ENCODE measurements at regions not wholly inside any gene's neighbourhood (a gene's known extent, or its start where the extent isn't known, plus 50 kb on each side); places are given as distances from the start of the nearest gene placed in this dataset.

DNA sequence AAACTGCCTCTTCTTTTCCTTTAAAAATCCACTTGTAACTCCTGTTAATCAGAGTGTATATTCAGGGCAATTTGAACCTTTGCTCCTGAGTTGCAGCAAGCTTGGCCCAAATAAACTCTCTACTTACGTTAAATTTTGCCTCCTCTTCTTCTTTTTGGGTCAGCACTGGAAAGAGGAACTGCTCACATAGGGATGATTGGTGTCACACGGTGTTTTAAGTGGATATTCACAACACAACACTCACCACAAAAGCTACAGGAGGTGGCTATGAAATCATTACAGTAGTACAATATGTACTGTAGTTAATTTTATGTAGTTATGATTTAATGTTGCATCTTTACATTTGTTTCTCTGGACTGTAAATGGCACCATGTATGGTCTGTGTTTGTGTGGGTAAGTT lies 96.8 kb upstream of the DOCK9 start:
- TF ChIP-seq POLR2A (IDR thresholded peaks at IDR 0.05) = no peak
- TF ChIP-seq, protein P1, sequence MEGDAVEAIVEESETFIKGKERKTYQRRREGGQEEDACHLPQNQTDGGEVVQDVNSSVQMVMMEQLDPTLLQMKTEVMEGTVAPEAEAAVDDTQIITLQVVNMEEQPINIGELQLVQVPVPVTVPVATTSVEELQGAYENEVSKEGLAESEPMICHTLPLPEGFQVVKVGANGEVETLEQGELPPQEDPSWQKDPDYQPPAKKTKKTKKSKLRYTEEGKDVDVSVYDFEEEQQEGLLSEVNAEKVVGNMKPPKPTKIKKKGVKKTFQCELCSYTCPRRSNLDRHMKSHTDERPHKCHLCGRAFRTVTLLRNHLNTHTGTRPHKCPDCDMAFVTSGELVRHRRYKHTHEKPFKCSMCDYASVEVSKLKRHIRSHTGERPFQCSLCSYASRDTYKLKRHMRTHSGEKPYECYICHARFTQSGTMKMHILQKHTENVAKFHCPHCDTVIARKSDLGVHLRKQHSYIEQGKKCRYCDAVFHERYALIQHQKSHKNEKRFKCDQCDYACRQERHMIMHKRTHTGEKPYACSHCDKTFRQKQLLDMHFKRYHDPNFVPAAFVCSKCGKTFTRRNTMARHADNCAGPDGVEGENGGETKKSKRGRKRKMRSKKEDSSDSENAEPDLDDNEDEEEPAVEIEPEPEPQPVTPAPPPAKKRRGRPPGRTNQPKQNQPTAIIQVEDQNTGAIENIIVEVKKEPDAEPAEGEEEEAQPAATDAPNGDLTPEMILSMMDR (IDR thresholded peaks at IDR 0.05) = no peak
- TF ChIP-seq EP300 (IDR thresholded peaks at IDR 0.05) = no peak
- no peak overlapping the region for H3K27ac ChIP-seq
- H3K4me1 ChIP-seq = no peaks in the 10 kb centered on the region
- DNase-seq (ENCODE audit: low spot score in 2 of 2) = no peak
- H3K36me3 ChIP-seq = peaks cover 0 to 5% (median 0%) of the 10 kb centered on the region in 3 donors
- peaks cover 0 to 17% (median 0%) of the 10 kb centered on the region in 4 donors for H3K9me3 ChIP-seq
- H3K4me3 ChIP-seq = no peak overlapping the region
- no peaks in the 10 kb centered on the region for H3K27me3 ChIP-seq
- 79 to 83% methylated on average over 2 of the region's 2 CpGs for WGBS, 2 donors

DNA sequence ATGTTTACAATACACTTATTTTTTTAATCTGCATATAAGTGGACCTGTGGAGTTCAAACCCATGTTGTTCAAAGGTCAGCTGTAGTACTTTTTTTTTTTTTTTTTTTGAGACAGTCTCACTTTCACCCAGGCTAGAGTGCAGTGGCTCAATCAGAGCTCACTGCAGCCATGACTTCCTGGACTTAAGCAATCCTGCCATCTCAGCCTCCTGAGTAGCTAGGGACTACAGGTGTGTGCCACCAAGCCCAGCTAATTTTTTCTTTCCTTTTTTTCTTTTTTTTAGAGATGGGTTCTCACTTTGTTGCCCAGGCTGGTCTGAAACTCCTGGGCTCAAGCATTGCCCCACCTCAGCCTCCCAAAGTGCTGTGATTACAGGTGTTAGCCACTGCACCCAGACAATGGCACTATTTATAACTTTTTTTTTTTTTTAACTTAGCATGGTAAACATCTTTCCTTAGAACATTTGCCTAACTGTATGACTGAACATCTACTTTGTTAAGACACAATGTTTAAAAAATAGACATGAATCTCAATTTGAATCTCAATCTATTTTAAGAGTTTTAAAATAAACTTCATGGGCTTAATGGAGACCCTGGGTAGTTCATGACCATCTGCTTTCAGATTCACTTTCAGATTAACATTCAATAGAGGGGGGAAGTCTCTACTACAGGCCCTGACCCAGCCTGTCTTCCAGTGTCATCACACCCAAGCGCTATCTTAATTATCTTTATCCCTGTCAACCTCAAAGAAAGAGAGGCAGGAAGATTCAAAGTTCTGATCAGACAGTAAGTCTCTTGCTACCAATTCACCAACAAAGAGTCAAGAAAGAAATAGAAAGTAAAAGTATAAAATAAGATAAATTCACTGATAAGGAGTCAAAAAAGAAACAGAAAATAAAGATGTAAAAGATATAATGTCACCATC lies 97.7 kb upstream of the DOCK9 start:
- Histone ChIP-seq H3K9me3 (peaks cover 0 to 17% (median 0%) of the 10 kb centered on the region in 4 donors), H3K27me3 (no peaks in the 10 kb centered on the region), H3K4me1 (no peaks in the 10 kb centered on the region), H3K27ac (no peak overlapping the region), H3K4me3 (no peak overlapping the region), H3K36me3 (peaks cover 0 to 5% (median 0%) of the 10 kb centered on the region in 3 donors)
- TF ChIP-seq, protein P1 (IDR thresholded peaks at IDR 0.05) = no peak
- TF ChIP-seq EP300 (IDR thresholded peaks at IDR 0.05) (no peak), POLR2A (IDR thresholded peaks at IDR 0.05) (no peak)
- 85 to 89% methylated on average over 1 of the region's 1 CpG for WGBS, 2 donors
- no peak for DNase-seq (ENCODE audit: low spot score in 2 of 2)

DNA sequence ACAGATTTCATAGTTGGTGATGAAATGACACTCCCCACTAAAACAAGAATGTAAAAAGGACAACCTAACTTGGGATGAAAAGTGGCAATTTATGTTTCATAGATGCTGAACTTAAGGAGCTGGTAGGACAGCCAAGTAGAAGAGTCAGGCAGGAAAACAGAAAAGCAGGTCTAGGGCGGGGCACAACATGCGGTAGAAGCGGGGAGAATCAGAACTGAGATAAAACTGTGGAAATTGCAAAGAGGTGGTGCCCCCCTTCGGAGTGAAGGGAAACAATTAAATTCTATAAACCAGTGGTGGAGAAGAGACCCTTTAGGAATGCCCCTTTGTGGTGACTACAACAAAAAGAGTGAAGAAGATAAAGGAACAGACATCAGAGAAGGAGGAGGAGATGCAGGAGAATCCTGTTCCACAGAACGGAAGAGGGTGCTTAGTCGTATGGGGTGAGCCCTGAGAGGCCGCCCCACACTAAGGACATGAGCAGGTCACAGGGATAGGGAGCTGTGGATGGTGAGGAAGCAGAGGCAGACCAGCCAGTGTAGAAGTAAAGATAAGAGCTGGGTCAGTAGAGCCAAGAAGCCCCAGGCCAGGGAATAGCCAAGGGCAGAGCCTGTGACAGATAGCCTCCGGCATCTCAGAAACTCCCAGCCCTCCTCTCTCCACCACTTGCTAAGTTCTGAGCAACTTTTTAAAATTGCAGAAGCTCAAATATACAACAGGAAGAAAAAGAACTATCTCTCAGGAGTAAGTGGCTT lies 100.3 kb upstream of the DOCK9 start:
- H3K4me3 ChIP-seq = no peak overlapping the region
- no peaks in the 10 kb centered on the region for H3K4me1 ChIP-seq
- no peak for DNase-seq (ENCODE audit: low spot score in 2 of 2)
- peaks cover 0 to 5% (median 0%) of the 10 kb centered on the region in 3 donors for H3K36me3 ChIP-seq
- H3K27ac ChIP-seq = no peak overlapping the region
- H3K9me3 ChIP-seq = peaks cover 0 to 16% (median 0%) of the 10 kb centered on the region in 4 donors
- WGBS, 2 donors = 92 to 94% methylated on average over 8 of the region's 8 CpGs
- H3K27me3 ChIP-seq = no peaks in the 10 kb centered on the region
- TF ChIP-seq POLR2A (IDR thresholded peaks at IDR 0.05) = no peak
- TF ChIP-seq, protein P1 (IDR thresholded peaks at IDR 0.05) = no peak
- no peak for TF ChIP-seq EP300 (IDR thresholded peaks at IDR 0.05)

DNA sequence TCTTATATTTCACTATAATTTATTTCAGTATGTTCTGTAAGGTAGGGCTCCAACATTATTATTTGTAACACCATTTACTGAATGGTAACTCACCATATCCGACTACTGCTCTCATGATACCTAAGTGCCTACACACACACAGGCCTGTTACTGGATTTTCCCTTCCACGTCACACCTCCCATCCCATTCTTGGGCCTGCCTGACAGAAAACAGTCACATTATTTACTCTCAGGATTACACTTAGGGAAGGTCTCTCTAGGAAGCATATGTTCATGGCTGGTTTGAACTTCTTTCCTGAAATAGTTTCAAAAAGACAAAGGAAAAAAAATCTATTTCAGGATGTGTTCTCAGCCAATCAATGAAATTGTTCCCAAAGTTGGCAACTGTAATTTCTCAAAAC lies 102.3 kb upstream of the DOCK9 start:
- peaks cover 0 to 11% (median 4%) of the 10 kb centered on the region in 4 donors for H3K4me1 ChIP-seq
- WGBS, 2 donors = 85 to 91% methylated on average over 2 of the region's 2 CpGs

More for the DNA sequence above, 102.3 kb upstream of the DOCK9 start:
- Histone ChIP-seq H3K4me3 (no peak overlapping the region), H3K36me3 (no peaks in the 10 kb centered on the region), H3K9me3 (no peaks in the 10 kb centered on the region), H3K27ac (no peak overlapping the region), H3K27me3 (no peaks in the 10 kb centered on the region)
- TF ChIP-seq POLR2A (IDR thresholded peaks at IDR 0.05) (no peak), EP300 (IDR thresholded peaks at IDR 0.05) (no peak)
- TF ChIP-seq, protein P1 (IDR thresholded peaks at IDR 0.05) = no peak
- DNase-seq (ENCODE audit: low spot score in 2 of 2) = no peak
